ENCODE measurements at regions not wholly inside any gene's neighbourhood (a gene's known extent, or its start where the extent isn't known, plus 50 kb on each side); places are given as distances from the start of the nearest gene placed in this dataset.

DNA sequence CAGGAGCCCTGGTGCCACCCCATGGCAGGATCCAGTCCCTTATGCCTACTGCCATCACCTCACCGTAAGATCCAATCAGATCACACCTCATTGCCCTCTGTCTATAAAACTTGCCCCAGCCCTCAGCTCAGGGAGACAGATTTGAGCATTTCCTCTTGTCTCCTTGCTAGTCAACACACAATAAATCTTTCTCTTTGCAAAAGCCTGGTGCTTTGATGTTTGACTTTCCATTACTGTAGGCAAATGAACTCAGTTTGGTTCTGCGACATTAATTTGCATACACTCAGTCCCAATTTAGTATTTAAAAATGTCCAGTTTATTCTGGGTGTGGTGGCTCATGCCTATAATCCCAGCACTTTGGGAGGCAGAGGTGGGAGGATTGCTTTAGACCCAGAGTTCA lies 188.4 kb downstream of the AEBP2 start:
- TF ChIP-seq, protein P1, sequence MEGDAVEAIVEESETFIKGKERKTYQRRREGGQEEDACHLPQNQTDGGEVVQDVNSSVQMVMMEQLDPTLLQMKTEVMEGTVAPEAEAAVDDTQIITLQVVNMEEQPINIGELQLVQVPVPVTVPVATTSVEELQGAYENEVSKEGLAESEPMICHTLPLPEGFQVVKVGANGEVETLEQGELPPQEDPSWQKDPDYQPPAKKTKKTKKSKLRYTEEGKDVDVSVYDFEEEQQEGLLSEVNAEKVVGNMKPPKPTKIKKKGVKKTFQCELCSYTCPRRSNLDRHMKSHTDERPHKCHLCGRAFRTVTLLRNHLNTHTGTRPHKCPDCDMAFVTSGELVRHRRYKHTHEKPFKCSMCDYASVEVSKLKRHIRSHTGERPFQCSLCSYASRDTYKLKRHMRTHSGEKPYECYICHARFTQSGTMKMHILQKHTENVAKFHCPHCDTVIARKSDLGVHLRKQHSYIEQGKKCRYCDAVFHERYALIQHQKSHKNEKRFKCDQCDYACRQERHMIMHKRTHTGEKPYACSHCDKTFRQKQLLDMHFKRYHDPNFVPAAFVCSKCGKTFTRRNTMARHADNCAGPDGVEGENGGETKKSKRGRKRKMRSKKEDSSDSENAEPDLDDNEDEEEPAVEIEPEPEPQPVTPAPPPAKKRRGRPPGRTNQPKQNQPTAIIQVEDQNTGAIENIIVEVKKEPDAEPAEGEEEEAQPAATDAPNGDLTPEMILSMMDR (IDR thresholded peaks at IDR 0.05; ENCODE audit: low read depth, low read length, missing control alignments), result no peak
- DNase-seq, result no peak
- Histone ChIP-seq H3K27ac (no peak overlapping the region), H3K36me3 (replicated peaks) (no peaks in the 10 kb centered on the region), H3K27me3 (replicated peaks) (no peaks in the 10 kb centered on the region), H3K4me3 (ENCODE audit: low read depth, low read length) (no peak overlapping the region)
- in situ Hi-C loops (cut with HindIII; ENCODE audit: low pct_ligation_motif_present, low sequenced_read_pairs), result no loop called here

DNA sequence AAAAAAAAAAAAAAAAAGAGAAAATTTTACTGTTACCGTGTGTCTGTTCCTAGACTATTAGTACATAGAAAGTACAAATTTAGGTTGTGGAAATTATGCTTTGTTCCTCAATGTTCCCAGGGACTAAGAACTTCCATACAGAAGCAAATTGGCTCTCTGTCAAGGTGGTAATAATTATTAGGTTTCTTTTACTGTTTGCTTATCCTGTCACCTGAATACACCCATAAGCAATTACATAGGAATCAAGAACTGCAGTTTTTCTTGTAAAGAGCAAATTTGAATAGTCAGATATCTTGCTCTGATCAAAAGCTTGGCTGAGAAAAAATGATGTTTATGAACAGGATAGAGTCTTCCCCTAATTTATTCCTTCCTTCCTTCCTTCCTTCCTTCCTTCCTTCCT lies 191.2 kb downstream of the AEBP2 start:
- no peak overlapping the region for H3K27ac ChIP-seq
- H3K27me3 ChIP-seq (replicated peaks), result no peaks in the 10 kb centered on the region
- DNase-seq, result no peak
- in situ Hi-C loops (cut with HindIII; ENCODE audit: low pct_ligation_motif_present, low sequenced_read_pairs), result no loop called here
- H3K36me3 ChIP-seq (replicated peaks), result no peaks in the 10 kb centered on the region
- no peak overlapping the region for H3K4me3 ChIP-seq (ENCODE audit: low read depth, low read length)
- TF ChIP-seq, protein P1 (IDR thresholded peaks at IDR 0.05; ENCODE audit: low read depth, low read length, missing control alignments), result no peak

- TF ChIP-seq, protein P1 (IDR thresholded peaks at IDR 0.05; ENCODE audit: low read depth, low read length, missing control alignments), result no peak
- no peak for DNase-seq
- H3K36me3 ChIP-seq (replicated peaks), result no peaks in the 10 kb centered on the region
- no peak overlapping the region for H3K4me3 ChIP-seq (ENCODE audit: low read depth, low read length)
- no peak overlapping the region for H3K27ac ChIP-seq
- no peaks in the 10 kb centered on the region for H3K27me3 ChIP-seq (replicated peaks)
- in situ Hi-C loops (cut with HindIII; ENCODE audit: low pct_ligation_motif_present, low sequenced_read_pairs), result no loop called here
Observed at GRCh38 chr12:19633194-19633593, 193.9 kb downstream of the AEBP2 start.

GRCh38 chr12:19633641-19634040 lies 194.3 kb downstream of the AEBP2 start:
- H3K27ac ChIP-seq, result no peak overlapping the region
- TF ChIP-seq, protein P1 (IDR thresholded peaks at IDR 0.05; ENCODE audit: low read depth, low read length, missing control alignments), result no peak
- no peaks in the 10 kb centered on the region for H3K27me3 ChIP-seq (replicated peaks)
- in situ Hi-C loops (cut with HindIII; ENCODE audit: low pct_ligation_motif_present, low sequenced_read_pairs), result no loop called here
- DNase-seq, result no peak
- H3K36me3 ChIP-seq (replicated peaks), result no peaks in the 10 kb centered on the region
- no peak overlapping the region for H3K4me3 ChIP-seq (ENCODE audit: low read depth, low read length)

DNA sequence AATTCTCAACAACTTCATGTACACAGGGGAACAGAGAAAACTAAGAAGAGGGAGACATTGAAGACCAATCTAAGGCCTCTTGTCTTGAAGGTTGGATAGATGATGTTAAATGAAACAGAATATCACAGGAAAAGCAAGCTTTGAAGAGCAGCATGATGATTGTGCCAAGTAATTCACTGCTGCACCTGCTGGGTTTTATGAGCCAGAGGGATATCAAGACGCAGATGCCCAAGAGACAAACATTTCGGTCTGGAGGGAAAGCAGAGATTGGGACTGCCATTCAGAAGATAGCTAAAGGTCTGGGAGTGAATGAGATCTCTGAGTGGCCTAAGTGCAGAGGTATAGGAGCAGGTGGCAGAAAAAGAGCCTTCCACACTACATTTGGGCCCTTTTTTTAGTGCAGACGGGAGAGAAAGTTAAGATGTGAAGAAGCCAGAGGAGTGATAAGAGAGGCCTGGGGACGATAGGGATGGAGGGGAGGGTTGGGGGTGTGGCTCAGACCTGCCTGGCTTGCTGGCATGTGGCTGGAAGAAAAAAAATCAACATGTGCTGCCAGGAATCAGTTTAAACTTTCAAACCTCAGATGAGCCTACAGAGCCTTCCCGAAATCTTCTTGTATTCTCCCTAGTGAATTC lies 200.6 kb downstream of the AEBP2 start:
- no peak overlapping the region for H3K4me3 ChIP-seq (ENCODE audit: low read depth, low read length)
- in situ Hi-C loops (cut with HindIII; ENCODE audit: low pct_ligation_motif_present, low sequenced_read_pairs), result no loop called here
- H3K27ac ChIP-seq, result no peak overlapping the region
- TF ChIP-seq, protein P1 (IDR thresholded peaks at IDR 0.05; ENCODE audit: low read depth, low read length, missing control alignments), result no peak
- H3K36me3 ChIP-seq (replicated peaks), result no peaks in the 10 kb centered on the region
- no peaks in the 10 kb centered on the region for H3K27me3 ChIP-seq (replicated peaks)
- DNase-seq, result no peak

All from brain microvascular endothelial cell (primary cell).